ENCODE measurements at regions not wholly inside any gene's neighbourhood (a gene's known extent, or its start where the extent isn't known, plus 50 kb on each side); places are given as distances from the start of the nearest gene placed in this dataset.

GRCh38 chr6:55983861-55984260 is 108.5 kb upstream of the BMP5 start:
- no peak for ATAC-seq
- no peaks in the 10 kb centered on the region for H3K27me3 ChIP-seq
- TF ChIP-seq EP300 (IDR thresholded peaks at IDR 0.05) = no peak
- TF ChIP-seq POLR2A (IDR thresholded peaks at IDR 0.05) = no peak
- no peak for TF ChIP-seq POLR2AphosphoS5 (IDR thresholded peaks at IDR 0.05)
- TF ChIP-seq CTCF (IDR thresholded peaks at IDR 0.05) = no peak
- no peak overlapping the region for H3K27ac ChIP-seq
- no peaks in the 10 kb centered on the region for H3K4me1 ChIP-seq
- WGBS, 2 donors (ENCODE audit: low coverage in 1 of 2) = 73 to 83% methylated on average over 1 to 2 of the region's 2 CpGs
- no peaks in the 10 kb centered on the region for H3K36me3 ChIP-seq
- no peaks in the 10 kb centered on the region for H3K9me3 ChIP-seq
- no peak overlapping the region for H3K4me3 ChIP-seq

- no peak for ATAC-seq
- Histone ChIP-seq H3K36me3 (no peaks in the 10 kb centered on the region), H3K4me1 (no peaks in the 10 kb centered on the region), H3K27ac (no peak overlapping the region), H3K4me3 (no peak overlapping the region), H3K9me3 (no peaks in the 10 kb centered on the region), H3K27me3 (no peaks in the 10 kb centered on the region)
- no peak for TF ChIP-seq POLR2A (IDR thresholded peaks at IDR 0.05)
- no peak for TF ChIP-seq CTCF (IDR thresholded peaks at IDR 0.05)
- no peak for TF ChIP-seq EP300 (IDR thresholded peaks at IDR 0.05)
- no peak for TF ChIP-seq POLR2AphosphoS5 (IDR thresholded peaks at IDR 0.05)
Measured at GRCh38 chr6:55981660-55982059, 106.3 kb upstream of the BMP5 start.

- WGBS, 2 donors (ENCODE audit: low coverage in 1 of 2) = 13 to 25% methylated on average over 1 of the region's 1 CpG
- no peak overlapping the region for H3K4me3 ChIP-seq
- H3K36me3 ChIP-seq = no peaks in the 10 kb centered on the region
- ATAC-seq = no peak
- no peaks in the 10 kb centered on the region for H3K27me3 ChIP-seq
- no peaks in the 10 kb centered on the region for H3K4me1 ChIP-seq
- no peak for TF ChIP-seq POLR2A (IDR thresholded peaks at IDR 0.05)
- TF ChIP-seq CTCF (IDR thresholded peaks at IDR 0.05) = peak; percentile 56 to 80 (median 72)
- no peaks in the 10 kb centered on the region for H3K9me3 ChIP-seq
- no peak overlapping the region for H3K27ac ChIP-seq
Measured at GRCh38 chr6:55980627-55981211, 105.3 kb upstream of the BMP5 start.

GRCh38 chr6:55979526-55979925 is 104.1 kb upstream of the BMP5 start:
- ATAC-seq = no peak
- Histone ChIP-seq H3K27me3 (no peaks in the 10 kb centered on the region), H3K4me1 (no peaks in the 10 kb centered on the region), H3K36me3 (no peaks in the 10 kb centered on the region), H3K27ac (no peak overlapping the region), H3K9me3 (no peaks in the 10 kb centered on the region), H3K4me3 (no peak overlapping the region)
- TF ChIP-seq EP300 (IDR thresholded peaks at IDR 0.05) = no peak
- TF ChIP-seq POLR2A (IDR thresholded peaks at IDR 0.05) = no peak
- TF ChIP-seq CTCF (IDR thresholded peaks at IDR 0.05) = no peak
- TF ChIP-seq POLR2AphosphoS5 (IDR thresholded peaks at IDR 0.05) = no peak

- Histone ChIP-seq H3K27ac (no peak overlapping the region), H3K4me1 (no peaks in the 10 kb centered on the region), H3K4me3 (no peak overlapping the region), H3K9me3 (no peaks in the 10 kb centered on the region), H3K36me3 (no peaks in the 10 kb centered on the region), H3K27me3 (no peaks in the 10 kb centered on the region)
- no peak for ATAC-seq
- 60 to 89% methylated on average over 1 of the region's 2 CpGs for WGBS, 2 donors (ENCODE audit: low coverage in 1 of 2)
- no peak for TF ChIP-seq EP300 (IDR thresholded peaks at IDR 0.05)
- no peak for TF ChIP-seq POLR2A (IDR thresholded peaks at IDR 0.05)
- no peak for TF ChIP-seq CTCF (IDR thresholded peaks at IDR 0.05)
Measured at GRCh38 chr6:55977959-55978665, 102.7 kb upstream of the BMP5 start.
